GM12864 (cell line): ENCODE measurements at regions not wholly inside any gene's neighbourhood (a gene's known extent, or its start where the extent isn't known, plus 50 kb on each side); places are given as distances from the start of the nearest gene placed in this dataset.

Source experiments
- DNase-seq: peaks from one replicate; pipeline ENCODE4 v3.0.0-alpha.2; 2011; ENCODE audit warnings: low read depth
- H3K4me3 ChIP-seq: 2 replicates; pipeline ENCODE4 v1.5.1; 2011; ENCODE audit warnings: mild to moderate bottlenecking, low read depth, low read length, control low read depth
- TF ChIP-seq, protein P1 (sequence below): IDR thresholded peaks from 2 replicates; pipeline ENCODE4 v1.5.1; 2011; ENCODE audit warnings: low read depth, mild to moderate bottlenecking, moderate library complexity, low read length, control low read depth, inconsistent platforms; ENCODE audit errors: missing control alignments

DNA sequence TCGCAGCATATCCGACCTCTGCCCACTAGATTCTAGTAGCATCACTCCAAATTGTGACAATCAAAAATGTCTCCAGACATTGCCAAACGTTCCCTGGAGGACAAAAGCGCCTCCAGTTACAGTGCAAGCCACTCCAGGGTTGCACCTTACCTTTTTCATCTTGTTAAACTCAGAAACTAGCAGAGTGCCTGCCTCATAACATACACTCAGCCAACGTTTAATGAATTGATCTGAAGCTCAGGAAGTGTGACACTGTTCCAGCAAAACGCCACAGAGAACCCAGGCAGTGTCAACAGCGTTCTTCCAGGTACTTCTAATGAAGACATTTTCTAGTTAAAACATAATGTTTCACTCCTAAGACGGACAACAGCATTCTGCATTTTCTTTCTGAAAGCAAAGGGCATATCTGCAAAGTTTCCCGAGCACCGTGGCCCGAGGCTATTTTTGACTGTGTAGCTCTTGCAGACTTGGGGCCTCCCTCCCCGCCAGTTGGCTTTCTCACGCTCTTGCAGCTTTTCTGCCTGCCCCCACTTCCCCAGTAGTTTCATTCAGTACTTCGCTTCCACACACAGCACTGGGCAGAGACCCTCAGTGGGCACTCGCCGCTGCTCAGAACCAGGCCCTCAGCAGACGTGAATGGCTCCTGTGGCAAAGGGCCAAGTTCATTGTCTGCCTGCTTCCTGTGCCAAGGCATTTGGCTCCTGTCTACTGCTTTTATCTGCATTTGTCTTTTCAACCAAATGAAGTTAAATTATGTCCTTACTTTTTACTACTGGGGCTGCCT is 133.4 kb upstream of the TTC29 start:
- no peak for DNase-seq
- TF ChIP-seq, protein P1, sequence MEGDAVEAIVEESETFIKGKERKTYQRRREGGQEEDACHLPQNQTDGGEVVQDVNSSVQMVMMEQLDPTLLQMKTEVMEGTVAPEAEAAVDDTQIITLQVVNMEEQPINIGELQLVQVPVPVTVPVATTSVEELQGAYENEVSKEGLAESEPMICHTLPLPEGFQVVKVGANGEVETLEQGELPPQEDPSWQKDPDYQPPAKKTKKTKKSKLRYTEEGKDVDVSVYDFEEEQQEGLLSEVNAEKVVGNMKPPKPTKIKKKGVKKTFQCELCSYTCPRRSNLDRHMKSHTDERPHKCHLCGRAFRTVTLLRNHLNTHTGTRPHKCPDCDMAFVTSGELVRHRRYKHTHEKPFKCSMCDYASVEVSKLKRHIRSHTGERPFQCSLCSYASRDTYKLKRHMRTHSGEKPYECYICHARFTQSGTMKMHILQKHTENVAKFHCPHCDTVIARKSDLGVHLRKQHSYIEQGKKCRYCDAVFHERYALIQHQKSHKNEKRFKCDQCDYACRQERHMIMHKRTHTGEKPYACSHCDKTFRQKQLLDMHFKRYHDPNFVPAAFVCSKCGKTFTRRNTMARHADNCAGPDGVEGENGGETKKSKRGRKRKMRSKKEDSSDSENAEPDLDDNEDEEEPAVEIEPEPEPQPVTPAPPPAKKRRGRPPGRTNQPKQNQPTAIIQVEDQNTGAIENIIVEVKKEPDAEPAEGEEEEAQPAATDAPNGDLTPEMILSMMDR, result no peak
- no peak overlapping the region for H3K4me3 ChIP-seq

DNA sequence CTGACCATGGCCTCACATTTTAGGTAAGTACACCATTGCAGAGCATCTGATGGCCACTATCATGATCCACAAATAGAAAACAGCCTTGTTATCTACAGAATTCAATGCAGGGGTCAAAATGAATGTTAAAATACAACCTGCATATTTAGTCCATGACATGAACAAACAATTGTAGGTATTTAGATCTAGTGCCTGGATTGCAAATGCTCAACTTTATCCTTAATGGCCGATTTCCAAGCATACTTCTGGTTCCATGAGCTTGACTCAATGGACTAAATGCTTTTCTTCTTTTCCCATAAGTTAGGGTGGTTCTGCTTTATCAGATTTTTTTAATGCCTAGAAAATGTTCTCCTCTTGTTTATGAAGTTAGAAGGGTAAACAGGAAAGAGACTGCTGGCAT is 139.2 kb upstream of the TTC29 start:
- TF ChIP-seq, protein P1, result no peak
- no peak for DNase-seq
- H3K4me3 ChIP-seq, result no peak overlapping the region

DNA sequence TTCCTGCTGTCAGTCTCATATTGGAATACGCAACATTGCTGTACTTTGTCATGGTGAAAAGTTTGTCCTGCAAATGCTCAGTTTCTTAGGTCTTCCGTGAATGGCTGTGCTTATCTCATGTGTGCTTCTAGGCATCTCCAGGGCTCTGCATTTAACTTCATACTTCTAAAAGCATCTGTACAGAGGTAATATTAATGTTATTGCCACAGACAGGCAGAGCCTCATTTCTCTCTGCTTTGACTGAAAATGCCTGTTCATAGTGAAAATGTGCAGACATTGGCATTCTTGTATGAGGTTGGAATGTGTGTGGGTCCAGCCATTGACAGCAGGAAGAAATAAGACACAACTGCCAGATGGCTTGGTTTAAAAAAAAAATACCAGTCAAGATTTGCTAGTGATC is 140.1 kb upstream of the TTC29 start:
- no peak for DNase-seq
- no peak overlapping the region for H3K4me3 ChIP-seq
- TF ChIP-seq, protein P1, result no peak

DNA sequence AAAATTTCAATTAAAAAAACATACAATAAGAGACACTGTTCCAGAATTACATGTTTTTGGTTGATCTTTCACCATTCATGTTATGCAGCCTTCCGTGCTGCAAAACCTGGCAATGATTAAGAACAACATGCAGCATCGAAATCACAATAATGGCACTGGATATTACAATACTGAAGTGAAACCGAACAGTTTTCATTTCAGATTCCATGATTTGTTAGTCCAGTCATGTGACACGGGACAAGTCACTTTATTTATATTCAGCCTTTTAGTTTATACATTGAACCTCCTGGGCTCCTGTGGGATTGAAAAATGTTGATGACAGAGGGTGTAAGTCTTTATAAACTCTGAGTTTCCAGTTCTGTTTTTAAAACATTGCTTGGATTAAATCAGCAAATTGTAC is 142.5 kb upstream of the TTC29 start:
- no peak overlapping the region for H3K4me3 ChIP-seq
- TF ChIP-seq, protein P1, result no peak
- no peak for DNase-seq

DNA sequence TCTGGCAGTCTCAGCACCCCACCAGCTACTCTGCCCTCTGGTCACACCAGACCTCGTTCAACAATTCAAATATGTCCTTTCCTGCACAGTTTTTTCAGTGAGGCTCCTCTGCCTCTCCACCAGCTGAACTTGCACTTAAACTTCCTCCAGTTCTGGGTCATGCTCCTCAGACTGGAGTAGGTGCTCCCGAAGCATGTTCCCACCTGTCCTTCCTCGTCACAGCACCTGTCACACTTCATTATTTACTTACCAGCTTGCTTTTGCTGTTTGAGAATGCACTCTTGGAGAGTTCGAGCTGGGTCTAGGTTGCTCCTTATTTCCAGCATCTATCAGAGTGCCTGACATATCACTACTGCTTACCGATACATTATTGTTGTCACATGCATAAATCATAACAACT is 144.8 kb upstream of the TTC29 start:
- TF ChIP-seq, protein P1, result no peak
- no peak for DNase-seq

DNA sequence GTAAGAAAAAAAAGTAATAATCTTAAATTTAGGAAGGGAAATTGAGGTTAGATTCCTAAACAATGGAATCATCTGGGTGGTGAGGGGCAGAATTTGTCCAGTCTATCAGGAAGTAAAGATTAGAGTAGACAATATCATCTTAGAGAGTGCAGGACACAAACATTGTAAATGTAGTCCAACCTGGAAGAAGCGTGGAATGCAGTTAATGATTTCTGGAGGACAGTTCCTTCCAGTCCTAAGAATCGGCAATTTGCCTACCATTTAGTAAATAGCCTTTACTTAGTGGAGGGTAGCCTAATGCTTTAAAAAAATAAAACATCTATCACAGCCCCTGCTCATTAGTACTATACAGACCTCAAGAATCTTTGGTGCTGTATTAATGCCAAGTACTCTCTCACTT is 147.5 kb upstream of the TTC29 start:
- no peak overlapping the region for H3K4me3 ChIP-seq
- TF ChIP-seq, protein P1, result no peak
- no peak for DNase-seq

More for the DNA sequence above, 144.8 kb upstream of the TTC29 start:
- H3K4me3 ChIP-seq, result no peak overlapping the region

DNA sequence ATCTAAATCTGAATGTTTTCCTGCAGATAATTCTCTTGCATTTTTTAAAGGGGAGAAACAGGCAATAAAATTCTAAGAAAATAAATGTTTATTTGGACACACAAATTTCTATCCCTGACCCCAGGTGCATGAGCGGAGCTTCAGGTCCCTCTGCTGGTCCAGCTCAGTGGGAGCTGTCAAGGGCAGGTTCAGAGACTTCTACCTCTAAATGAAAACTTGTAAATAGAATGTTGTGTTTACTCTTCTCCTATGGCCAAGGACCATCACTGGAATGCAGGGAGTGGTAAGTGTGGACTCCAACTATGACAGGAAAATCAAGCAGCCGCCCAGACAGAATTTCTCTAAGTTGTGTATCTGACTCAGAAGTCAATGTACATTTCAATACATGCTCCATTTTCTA is 148.6 kb upstream of the TTC29 start:
- TF ChIP-seq, protein P1, result no peak
- no peak for DNase-seq
- H3K4me3 ChIP-seq, result no peak overlapping the region
